Activated T-helper 17 cell treated with anti-CD3 and anti-CD28 coated beads, Interleukin-2, amount 50 U/mL, for 72 hours (primary cell): ENCODE measurements at regions not wholly inside any gene's neighbourhood (a gene's known extent, or its start where the extent isn't known, plus 50 kb on each side); places are given as distances from the start of the nearest gene placed in this dataset.

Source experiments
- ATAC-seq: fragments of 150-1000 bp; cut with Tn5 transposase; replicated peaks from 2 replicates; pipeline ENCODE4 v1.10.0; 2021; ENCODE audit warnings: mild to moderate bottlenecking, moderate library complexity
- H3K27ac Mint-ChIP-seq: one replicate; pipeline ENCODE4 v1.8.0; 2022; ENCODE audit warnings: mixed read lengths
- H3K27me3 Mint-ChIP-seq: one replicate; pipeline ENCODE4 v1.8.0; 2022; ENCODE audit warnings: mixed read lengths
- H3K36me3 Mint-ChIP-seq: one replicate; pipeline ENCODE4 v1.8.0; 2022; ENCODE audit warnings: low read depth, mild to moderate bottlenecking, mixed read lengths
- H3K4me1 Mint-ChIP-seq: one replicate; pipeline ENCODE4 v1.8.0; 2022; ENCODE audit warnings: mixed read lengths
- H3K4me3 Mint-ChIP-seq: one replicate; pipeline ENCODE4 v1.8.0; 2022; ENCODE audit warnings: mild to moderate bottlenecking, mixed read lengths
- H3K9me3 Mint-ChIP-seq: one replicate; pipeline ENCODE4 v1.8.0; 2022; ENCODE audit warnings: mixed read lengths

DNA sequence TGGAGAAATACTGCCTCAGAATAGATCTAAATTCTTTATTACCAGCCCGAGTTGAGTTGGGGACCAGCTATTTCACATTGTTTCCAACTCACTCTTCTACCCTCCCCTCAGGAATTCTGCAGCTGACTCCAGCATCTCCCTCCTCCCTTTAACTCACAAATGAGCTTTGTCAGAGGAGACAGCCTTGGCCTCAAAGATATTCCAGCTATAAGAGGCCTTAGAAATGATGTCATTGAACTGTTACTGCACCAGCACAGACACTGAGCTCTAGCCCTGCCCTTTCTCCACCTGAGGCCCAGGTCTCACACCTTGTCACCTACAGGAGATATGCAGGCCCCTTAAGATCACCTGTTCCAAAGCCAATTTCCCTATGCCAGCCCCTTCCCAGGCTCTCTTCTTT lies 78.4 kb upstream of the ATP10B start:
- Mint-ChIP-seq H3K4me1 (no peaks in the 10 kb centered on the region), H3K4me3 (no peak overlapping the region), H3K27ac (no peak overlapping the region), H3K9me3 (no peaks in the 10 kb centered on the region), H3K27me3 (no peaks in the 10 kb centered on the region), H3K36me3 (no peaks in the 10 kb centered on the region)
- no peak for ATAC-seq

DNA sequence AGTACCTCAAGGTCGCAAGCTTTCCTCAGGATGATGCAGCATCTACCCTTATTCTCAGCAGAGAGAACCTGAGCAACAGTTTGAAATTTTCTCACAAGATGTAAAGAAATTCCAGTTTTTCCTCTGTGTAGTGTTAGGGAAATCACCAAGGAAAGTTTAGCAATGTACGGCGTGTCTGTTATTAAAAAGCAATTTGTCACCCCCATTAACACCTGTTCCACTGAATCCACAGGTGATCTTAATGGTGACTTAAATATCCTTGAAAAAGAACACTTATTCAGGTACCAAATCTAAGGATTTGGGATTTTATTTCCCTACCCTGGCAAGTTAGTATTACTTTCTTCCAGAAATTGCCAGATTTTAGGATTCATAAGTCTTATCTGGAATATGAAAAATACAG lies 77.9 kb upstream of the ATP10B start:
- Mint-ChIP-seq H3K27ac (no peak overlapping the region), H3K9me3 (no peaks in the 10 kb centered on the region), H3K4me3 (no peak overlapping the region), H3K36me3 (no peaks in the 10 kb centered on the region), H3K27me3 (no peaks in the 10 kb centered on the region), H3K4me1 (no peaks in the 10 kb centered on the region)
- ATAC-seq: no peak

DNA sequence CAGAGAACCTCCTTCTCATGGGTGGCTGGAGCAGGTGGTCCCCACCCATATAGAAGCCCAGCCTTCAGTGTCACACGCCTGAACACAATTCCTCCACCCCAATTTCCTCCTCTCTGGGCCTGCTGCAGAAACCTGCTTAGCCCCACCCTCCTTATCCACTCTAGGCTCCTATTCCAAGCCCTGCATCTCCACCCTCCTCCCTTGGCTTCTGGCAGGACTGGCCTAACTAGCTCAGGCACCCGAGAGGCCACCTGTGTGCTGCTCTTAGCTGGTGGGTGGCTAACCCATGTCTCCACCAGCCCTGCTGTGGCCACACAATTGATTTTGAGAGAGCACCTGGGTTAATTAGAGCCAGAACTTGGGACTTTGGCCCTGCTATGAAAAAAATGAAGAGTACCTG lies 77.3 kb upstream of the ATP10B start:
- Mint-ChIP-seq H3K9me3 (no peaks in the 10 kb centered on the region), H3K27ac (no peak overlapping the region), H3K4me3 (no peak overlapping the region)

DNA sequence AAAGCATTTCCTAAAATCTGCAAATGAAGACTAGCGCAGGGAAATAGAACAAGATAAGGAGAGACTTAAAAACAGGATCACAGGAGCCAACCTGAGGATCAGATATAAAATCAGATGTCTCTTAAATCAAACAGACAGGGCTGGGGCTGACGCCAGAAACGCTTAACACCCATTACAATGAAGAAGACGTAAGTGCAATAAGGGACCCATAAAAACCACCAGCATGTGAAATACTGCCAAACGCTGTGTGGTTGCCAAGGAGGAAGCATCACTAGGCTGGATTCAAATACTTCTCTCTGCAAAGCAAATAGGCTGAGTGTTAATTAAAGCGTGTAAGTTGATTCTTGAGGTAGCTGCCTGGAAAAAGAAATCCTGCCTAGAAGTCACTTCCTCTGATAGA lies 74.4 kb upstream of the ATP10B start:
- no peaks in the 10 kb centered on the region for H3K36me3 Mint-ChIP-seq
- H3K9me3 Mint-ChIP-seq: no peaks in the 10 kb centered on the region
- H3K4me1 Mint-ChIP-seq: no peaks in the 10 kb centered on the region
- H3K27ac Mint-ChIP-seq: no peak overlapping the region
- no peak overlapping the region for H3K4me3 Mint-ChIP-seq
- ATAC-seq: no peak
- no peaks in the 10 kb centered on the region for H3K27me3 Mint-ChIP-seq

More for the DNA sequence above, 77.3 kb upstream of the ATP10B start:
- Mint-ChIP-seq H3K27me3 (no peaks in the 10 kb centered on the region), H3K36me3 (no peaks in the 10 kb centered on the region), H3K4me1 (no peaks in the 10 kb centered on the region)
- ATAC-seq: no peak

DNA sequence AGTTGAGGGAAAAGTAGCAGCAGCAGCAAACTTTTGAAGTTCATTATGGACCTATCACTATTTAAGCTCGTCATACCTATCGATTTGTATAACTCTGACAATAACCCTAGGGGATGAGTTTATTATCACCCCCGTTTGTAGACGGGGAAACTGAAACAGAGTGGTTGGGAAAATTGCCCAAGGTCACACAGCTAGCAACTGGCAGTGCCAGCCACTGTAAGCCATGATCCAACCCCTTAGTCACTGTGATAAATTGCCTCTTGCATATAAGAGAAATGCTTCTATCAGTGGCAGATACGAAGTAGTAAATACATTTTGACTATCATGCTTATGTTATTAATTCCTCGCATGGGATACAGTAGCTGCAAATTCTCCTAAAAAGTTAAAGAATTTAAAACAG lies 73.3 kb upstream of the ATP10B start:
- H3K36me3 Mint-ChIP-seq: no peaks in the 10 kb centered on the region
- H3K27ac Mint-ChIP-seq: no peak overlapping the region
- no peaks in the 10 kb centered on the region for H3K27me3 Mint-ChIP-seq
- no peak for ATAC-seq
- no peaks in the 10 kb centered on the region for H3K4me1 Mint-ChIP-seq
- H3K9me3 Mint-ChIP-seq: no peaks in the 10 kb centered on the region
- H3K4me3 Mint-ChIP-seq: no peak overlapping the region

DNA sequence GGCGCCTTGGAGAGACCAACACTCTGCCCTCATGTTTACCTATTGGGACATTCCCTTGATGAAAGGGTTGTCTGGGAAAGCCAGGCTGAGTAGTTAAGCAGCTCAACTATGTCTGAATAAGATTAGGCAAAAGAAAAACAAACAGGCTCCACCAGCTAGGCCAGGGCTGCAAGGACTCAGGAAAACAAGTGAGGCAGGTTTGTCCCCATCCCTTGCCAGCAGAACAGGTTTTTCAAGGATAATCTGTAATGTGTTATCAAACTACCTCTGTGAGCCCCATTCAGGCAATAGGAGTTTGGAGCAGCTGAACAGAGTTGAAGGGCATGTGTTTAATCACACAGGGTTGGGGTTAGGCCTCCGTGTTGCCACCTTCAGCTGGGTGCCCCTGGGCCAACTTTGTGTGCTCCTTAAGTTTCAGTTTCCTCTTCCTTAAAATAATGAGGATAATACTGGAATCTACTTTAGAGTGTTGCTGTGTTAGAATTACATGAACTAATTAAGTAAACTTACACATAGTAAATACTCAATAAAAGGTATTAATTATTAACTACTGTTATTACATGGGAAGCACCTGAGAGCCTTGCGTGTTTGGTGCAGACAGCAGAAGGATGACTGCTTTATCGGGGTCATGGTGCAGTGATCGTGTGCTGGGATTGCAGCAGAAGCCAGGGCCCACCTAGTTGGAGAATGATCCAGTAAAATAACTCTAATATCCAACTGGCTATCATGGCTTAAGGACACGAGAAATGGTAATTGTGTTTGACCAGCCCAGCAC lies 72.1 kb upstream of the ATP10B start:
- no peak for ATAC-seq
- no peaks in the 10 kb centered on the region for H3K27me3 Mint-ChIP-seq
- no peak overlapping the region for H3K27ac Mint-ChIP-seq
- no peaks in the 10 kb centered on the region for H3K4me1 Mint-ChIP-seq
- no peak overlapping the region for H3K4me3 Mint-ChIP-seq
- no peaks in the 10 kb centered on the region for H3K36me3 Mint-ChIP-seq
- H3K9me3 Mint-ChIP-seq: no peaks in the 10 kb centered on the region

DNA sequence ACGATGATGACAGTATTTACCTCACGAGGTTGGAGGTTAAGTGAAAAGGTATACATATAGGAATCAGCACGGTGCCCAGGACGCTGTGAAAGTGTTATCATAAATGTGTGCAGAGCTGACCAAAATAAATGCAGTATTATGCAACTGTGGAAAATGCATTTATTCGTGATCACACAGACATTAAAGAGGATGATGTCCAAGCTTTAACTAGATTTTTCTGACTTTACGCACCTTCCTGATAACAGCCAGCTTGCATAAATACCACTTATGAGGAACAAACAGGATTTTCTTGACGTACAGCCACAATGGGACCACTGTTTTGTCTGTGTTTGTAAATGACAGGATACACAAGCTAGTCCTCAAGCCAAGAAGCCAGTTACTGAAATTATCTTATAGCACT lies 71.4 kb upstream of the ATP10B start:
- Mint-ChIP-seq H3K9me3 (no peaks in the 10 kb centered on the region), H3K27ac (no peak overlapping the region), H3K27me3 (no peaks in the 10 kb centered on the region), H3K4me1 (no peaks in the 10 kb centered on the region), H3K36me3 (no peaks in the 10 kb centered on the region), H3K4me3 (no peak overlapping the region)
- no peak for ATAC-seq

DNA sequence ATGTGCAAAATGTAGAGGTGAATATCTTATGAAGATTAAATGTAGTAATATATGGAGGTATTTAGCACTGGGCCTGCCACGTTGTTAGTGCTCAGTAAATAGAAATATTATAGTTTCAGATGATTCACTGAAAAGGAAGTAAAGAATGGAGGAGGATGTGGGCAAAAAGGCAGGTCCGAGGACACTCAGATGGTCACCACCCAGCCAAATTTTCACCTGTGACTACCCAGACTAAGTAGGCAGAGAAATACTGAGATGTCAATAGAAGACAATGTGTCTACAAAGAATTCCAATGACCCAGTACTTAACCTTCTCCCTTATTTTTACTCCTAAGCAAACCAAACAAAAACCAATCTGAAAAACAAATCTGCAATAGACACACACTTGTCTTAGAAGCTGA lies 70.3 kb upstream of the ATP10B start:
- Mint-ChIP-seq H3K27ac (no peak overlapping the region), H3K9me3 (no peaks in the 10 kb centered on the region), H3K4me3 (no peak overlapping the region), H3K27me3 (no peaks in the 10 kb centered on the region), H3K4me1 (no peaks in the 10 kb centered on the region), H3K36me3 (no peaks in the 10 kb centered on the region)
- no peak for ATAC-seq

DNA sequence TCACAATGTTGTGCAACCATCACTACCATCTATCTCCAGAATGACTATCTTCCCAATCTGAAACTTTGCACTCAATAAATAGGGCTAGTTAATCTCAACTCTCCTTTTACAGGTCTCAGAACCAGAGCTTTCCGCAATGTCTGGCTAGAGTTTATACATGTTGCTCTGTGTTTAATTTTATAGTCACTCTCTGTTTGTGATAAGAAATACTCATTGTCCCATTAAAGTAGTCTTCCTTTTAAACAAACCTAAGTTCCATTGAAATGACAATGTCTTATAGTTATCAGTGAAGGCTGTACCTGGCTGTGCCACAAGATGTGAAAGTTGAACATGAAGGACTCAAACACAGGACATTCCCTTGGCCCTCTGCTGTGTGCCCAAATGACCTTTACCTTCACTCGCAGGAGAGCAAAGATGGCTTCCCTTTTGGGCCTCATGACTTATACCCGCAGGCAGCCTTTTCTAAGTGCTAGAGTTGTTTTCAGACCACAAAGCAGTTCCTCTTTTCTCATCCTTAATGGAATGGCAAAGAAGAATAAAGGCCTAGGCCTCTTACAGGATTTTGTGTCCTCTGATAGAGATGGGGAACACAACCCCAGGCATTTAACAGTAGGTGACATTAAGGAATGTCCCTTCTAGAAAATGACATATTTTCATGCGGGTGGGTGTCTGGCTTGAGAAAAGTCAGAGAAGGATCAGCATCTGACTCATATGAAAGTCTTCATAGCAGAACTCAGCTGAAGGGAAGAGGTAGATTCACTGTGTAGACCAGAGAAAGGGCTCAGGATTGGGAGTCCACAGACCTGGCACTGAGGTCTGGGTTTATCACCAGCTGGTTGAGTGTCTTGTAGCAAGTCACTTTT lies 69.6 kb upstream of the ATP10B start:
- no peaks in the 10 kb centered on the region for H3K4me1 Mint-ChIP-seq
- H3K27ac Mint-ChIP-seq: no peak overlapping the region
- ATAC-seq: no peak
- H3K27me3 Mint-ChIP-seq: peaks cover 4% of the 10 kb centered on the region
- H3K36me3 Mint-ChIP-seq: no peaks in the 10 kb centered on the region
- no peaks in the 10 kb centered on the region for H3K9me3 Mint-ChIP-seq
- H3K4me3 Mint-ChIP-seq: no peak overlapping the region

DNA sequence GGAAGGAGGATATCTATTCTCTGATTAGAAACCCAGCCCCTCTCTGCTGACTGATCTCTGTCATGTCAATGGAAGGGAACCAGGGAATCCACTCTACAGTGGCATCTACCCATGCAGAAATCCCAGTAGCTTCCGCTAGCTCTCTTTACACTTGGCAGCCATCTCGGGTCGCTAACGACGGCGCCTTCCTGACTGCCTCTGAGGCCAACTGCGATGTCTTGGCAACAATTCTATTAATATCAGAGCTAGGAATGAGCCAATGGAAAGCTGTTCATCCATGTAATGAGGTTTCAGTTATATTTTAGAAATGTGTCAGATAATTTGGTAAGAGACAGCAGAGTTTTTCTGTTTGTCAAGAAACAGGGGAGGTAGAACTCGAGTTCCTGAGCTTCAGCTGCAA lies 67.6 kb upstream of the ATP10B start:
- H3K9me3 Mint-ChIP-seq: no peaks in the 10 kb centered on the region
- no peak for ATAC-seq
- H3K36me3 Mint-ChIP-seq: no peaks in the 10 kb centered on the region
- no peak overlapping the region for H3K4me3 Mint-ChIP-seq
- H3K27ac Mint-ChIP-seq: no peak overlapping the region
- no peaks in the 10 kb centered on the region for H3K4me1 Mint-ChIP-seq
- H3K27me3 Mint-ChIP-seq: peaks cover 7% of the 10 kb centered on the region

DNA sequence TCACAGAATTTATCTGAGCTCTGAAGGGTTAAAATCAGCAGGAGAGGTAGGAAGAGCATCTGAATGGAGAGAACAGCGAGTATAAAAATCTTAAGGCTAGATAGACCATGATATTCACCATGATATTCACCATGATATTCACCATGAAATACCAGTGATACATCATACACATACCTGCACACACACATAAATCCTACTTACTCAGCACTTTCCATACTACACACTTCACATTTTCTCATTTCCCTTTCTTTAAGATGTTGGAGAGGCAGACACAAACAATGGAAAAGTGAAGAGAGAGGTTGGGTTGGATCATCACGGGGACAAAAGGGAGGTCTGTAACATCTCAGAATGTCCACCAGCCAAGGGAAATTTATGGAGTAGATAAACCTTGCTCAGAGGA lies 66.4 kb upstream of the ATP10B start:
- Mint-ChIP-seq H3K27ac (no peak overlapping the region), H3K27me3 (peaks cover 7% of the 10 kb centered on the region), H3K4me1 (no peaks in the 10 kb centered on the region), H3K9me3 (no peaks in the 10 kb centered on the region), H3K36me3 (no peaks in the 10 kb centered on the region), H3K4me3 (no peak overlapping the region)
- no peak for ATAC-seq

DNA sequence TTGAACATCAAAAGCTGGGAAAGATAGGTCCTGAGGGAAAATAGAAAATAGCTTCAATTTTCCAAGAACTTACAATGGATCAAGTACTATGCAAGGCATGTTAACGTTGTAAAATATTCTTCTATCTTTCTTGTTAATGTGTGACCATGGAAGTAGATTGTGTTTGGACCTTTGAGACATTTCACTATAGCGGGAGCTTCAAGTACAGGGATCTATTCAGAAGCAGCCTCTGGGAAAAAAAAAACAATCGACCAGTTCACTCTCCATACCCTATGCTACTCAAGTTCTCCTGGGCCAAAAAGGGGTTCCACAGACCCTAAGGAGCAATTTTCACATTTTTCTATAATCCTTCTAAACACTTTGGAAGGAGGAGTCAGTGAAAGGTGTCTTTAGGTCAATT lies 54.1 kb upstream of the ATP10B start:
- H3K27me3 Mint-ChIP-seq: no peaks in the 10 kb centered on the region
- no peaks in the 10 kb centered on the region for H3K36me3 Mint-ChIP-seq
- ATAC-seq: no peak
- H3K9me3 Mint-ChIP-seq: no peaks in the 10 kb centered on the region
- H3K4me1 Mint-ChIP-seq: no peaks in the 10 kb centered on the region
- H3K4me3 Mint-ChIP-seq: no peak overlapping the region
- H3K27ac Mint-ChIP-seq: no peak overlapping the region

DNA sequence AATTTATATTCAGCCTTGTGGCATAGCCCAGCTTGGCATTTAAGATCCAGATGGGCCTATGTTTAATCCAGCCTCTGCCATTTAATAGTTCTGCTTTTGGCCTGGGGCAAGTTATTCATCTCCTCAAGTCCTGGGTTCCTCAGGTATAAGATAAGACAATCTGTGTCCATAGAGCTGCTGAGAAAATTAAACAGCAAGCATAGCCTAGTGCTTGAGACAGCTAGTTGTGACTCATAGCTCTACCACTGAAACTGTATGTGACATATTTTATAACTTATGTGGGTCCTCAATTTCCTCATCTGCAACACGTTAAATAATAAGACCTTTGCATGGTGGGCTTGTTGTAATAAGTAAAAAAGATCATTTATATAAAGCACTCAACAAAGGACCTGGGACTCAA lies 53.3 kb upstream of the ATP10B start:
- Mint-ChIP-seq H3K4me1 (no peaks in the 10 kb centered on the region), H3K36me3 (no peaks in the 10 kb centered on the region), H3K27me3 (no peaks in the 10 kb centered on the region), H3K4me3 (no peak overlapping the region), H3K9me3 (no peaks in the 10 kb centered on the region), H3K27ac (no peak overlapping the region)
- no peak for ATAC-seq

DNA sequence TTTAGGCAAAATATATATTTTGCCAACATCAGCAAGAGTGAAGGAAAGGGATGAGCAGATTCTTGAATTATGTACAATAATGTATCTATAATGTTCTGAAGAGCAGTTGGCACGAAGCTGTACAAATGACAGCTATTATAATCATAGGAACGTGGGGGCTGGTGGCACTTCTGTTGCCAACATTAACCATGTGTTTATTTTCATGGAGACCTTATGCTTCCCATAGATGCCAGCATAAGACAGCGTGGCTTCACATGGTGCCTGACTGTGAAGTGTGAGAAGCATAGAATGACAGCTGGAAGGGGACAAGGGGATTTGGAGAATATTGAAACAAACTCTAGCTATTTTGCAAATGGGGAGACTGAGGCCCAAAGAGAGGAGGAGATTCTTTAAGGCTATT lies 52.6 kb upstream of the ATP10B start:
- Mint-ChIP-seq H3K4me3 (no peak overlapping the region), H3K36me3 (no peaks in the 10 kb centered on the region), H3K27me3 (no peaks in the 10 kb centered on the region), H3K27ac (no peak overlapping the region), H3K9me3 (no peaks in the 10 kb centered on the region), H3K4me1 (no peaks in the 10 kb centered on the region)
- no peak for ATAC-seq

DNA sequence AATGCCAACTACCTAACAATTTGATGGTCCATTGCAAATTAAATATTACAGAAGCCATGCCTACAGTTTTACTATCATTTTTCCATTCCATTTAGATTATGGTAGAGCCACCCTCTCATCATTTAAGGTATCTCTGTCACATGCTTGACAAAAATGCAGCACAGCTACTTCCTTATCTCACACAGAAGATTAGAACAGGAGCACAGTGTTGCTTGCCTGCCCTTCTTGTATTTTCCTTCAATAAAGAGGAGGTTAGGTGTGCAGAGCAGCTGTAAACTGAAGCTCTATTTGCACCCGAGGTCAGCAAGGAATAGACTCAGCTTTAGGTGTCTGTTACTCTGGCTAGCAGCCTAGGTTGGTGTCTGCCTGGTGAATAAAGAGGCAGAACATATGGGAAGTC lies 51.5 kb upstream of the ATP10B start:
- no peaks in the 10 kb centered on the region for H3K9me3 Mint-ChIP-seq
- no peaks in the 10 kb centered on the region for H3K27me3 Mint-ChIP-seq
- no peaks in the 10 kb centered on the region for H3K4me1 Mint-ChIP-seq
- H3K36me3 Mint-ChIP-seq: no peaks in the 10 kb centered on the region
- H3K4me3 Mint-ChIP-seq: no peak overlapping the region
- no peak for ATAC-seq
- H3K27ac Mint-ChIP-seq: no peak overlapping the region
